HepG2 (cell line): ENCODE measurements at regions not wholly inside any gene's neighbourhood (a gene's known extent, or its start where the extent isn't known, plus 50 kb on each side); places are given as distances from the start of the nearest gene placed in this dataset.

ENCODE experiments used
- ATAC-seq: fragments of 200-7000 bp; cut with Tn5 transposase; 3 replicates; pipeline ENCODE4 v1.9.1; 2020; ENCODE audit warnings: mild to moderate bottlenecking, moderate library complexity
- BruUV-seq: library from RNA; stranded (reverse); fragments of 400-500 nt; replicated peaks from 2 replicates; lab custom pipeline; 2021; lab: Mats Ljungman, UMichigan
- CTCF ChIA-PET: fragments of 300-600 bp; formaldehyde crosslinking; extraction: SDS; loops from one replicate; lab custom pipeline; 2021; ENCODE audit warnings: low total read pairs, inconsistent platforms, low intra/inter-chr PET ratio; lab: Yijun Ruan, JAX
- POLR2A ChIA-PET: fragments of 350-600 bp; sonication (Branson Sonifier 250); formaldehyde crosslinking; loops from one replicate; lab custom pipeline; 2020; ENCODE audit warnings: antibody characterized with exemption, inconsistent platforms; lab: Yijun Ruan, JAX
- DNase-seq: peaks from one replicate; pipeline ENCODE4 v3.0.0-alpha.2; 2015; ENCODE audit warnings: low spot score
- FAIRE-seq: peaks from 3 replicates; lab custom pipeline; 2011; peaks lifted over from hg19 to GRCh38; lab: Jason Lieb, UNC
- H2AFZ ChIP-seq: one replicate; pipeline ENCODE4 v1.6.1; 2011; ENCODE audit warnings: low read length, inconsistent platforms
- H3K27ac ChIP-seq: fragments of 300-600 bp; 3 replicates; pipeline ENCODE4 v1.8.0; 2011; ENCODE audit warnings: mixed run types, mild to moderate bottlenecking, mixed read lengths, low read length, inconsistent platforms; ENCODE audit not compliant: insufficient read depth; ENCODE audit errors: extremely low read length
- H3K27me3 ChIP-seq, 2 experiments: fragments of 200-600 bp in 1 of 2; 2 replicates in 1 of 2; 3 replicates in 1 of 2; pipeline versions ENCODE4 v1.6.0 to v1.8.0; 2011; ENCODE audit warnings: low read length in 2 of 2, mild to moderate bottlenecking in 2 of 2, moderate library complexity in 2 of 2, inconsistent platforms in 1 of 2; ENCODE audit not compliant: insufficient read depth in 2 of 2, control insufficient read depth in 1 of 2
- H3K36me3 ChIP-seq, 2 experiments: fragments of 200-600 bp in 1 of 2; replicated peaks in 1 of 2; 2 replicates in 1 of 2; 3 replicates in 1 of 2; pipeline versions ENCODE4 v1.5.1 to v1.8.0; 2011; ENCODE audit warnings: low read length in 2 of 2, inconsistent platforms in 1 of 2; ENCODE audit not compliant: insufficient read depth in 2 of 2, control insufficient read depth in 1 of 2
- H3K4me1 ChIP-seq: 2 replicates; pipeline ENCODE4 v1.5.1; 2012; ENCODE audit warnings: low read length, inconsistent platforms; ENCODE audit not compliant: insufficient read depth
- H3K4me2 ChIP-seq: 2 replicates; pipeline ENCODE4 v1.6.0; 2011; ENCODE audit warnings: low read depth, low read length, inconsistent platforms
- H3K4me3 ChIP-seq, 3 experiments: fragments of 200-600 bp in 1 of 3; sonication (generic), shearing (Covaris generic) in 1 of 3; replicated peaks in 1 of 3; 2 replicates each; pipeline ENCODE4 v1.5.1; 2011 to 2016; ENCODE audit warnings: low read length in 3 of 3, inconsistent platforms in 2 of 3, low read depth in 2 of 3, mild to moderate bottlenecking in 2 of 3, control low read depth in 1 of 3, mixed read lengths in 1 of 3; ENCODE audit not compliant: insufficient read depth in 1 of 3
- H3K79me2 ChIP-seq: one replicate; pipeline ENCODE4 v1.6.1; 2011; ENCODE audit warnings: low read length, inconsistent platforms; ENCODE audit not compliant: insufficient read depth
- H3K9ac ChIP-seq: 2 replicates; pipeline ENCODE4 v1.6.0; 2011; ENCODE audit warnings: mild to moderate bottlenecking, low read depth, low read length, inconsistent platforms; ENCODE audit not compliant: insufficient read depth
- H3K9me3 ChIP-seq: 2 replicates; pipeline ENCODE4 v1.5.1; 2012; ENCODE audit warnings: mild to moderate bottlenecking, low read length
- H4K20me1 ChIP-seq: 2 replicates; pipeline ENCODE4 v1.6.0; 2011; ENCODE audit warnings: inconsistent platforms, mild to moderate bottlenecking, low read length, moderate library complexity; ENCODE audit not compliant: insufficient read depth
- DMAP1 ChIP-seq: IDR thresholded peaks from 2 replicates; pipeline ENCODE4 v1.6.1; 2016
- PBX2 ChIP-seq: IDR thresholded peaks from 2 replicates; pipeline ENCODE4 v1.6.1; 2016; ENCODE audit warnings: control low read depth
- ZBTB49 ChIP-seq: sonication (generic); formaldehyde crosslinking; IDR thresholded peaks from 2 replicates; pipeline ENCODE4 v1.4.0; 2020; ENCODE audit warnings: missing genetic modification reagents, borderline replicate concordance
- ZSCAN25 ChIP-seq: sonication (generic); formaldehyde crosslinking; IDR thresholded peaks from 2 replicates; pipeline ENCODE4 v1.8.0; 2022; ENCODE audit warnings: mild to moderate bottlenecking, missing genetic modification reagents
- WGBS: methylation state at CpG from one replicate; pipeline ENCODE4 v1.1.6; 2017; ENCODE audit warnings: low lambda C conversion rate; 5-methylcytosine and 5-hydroxymethylcytosine counted together
- in situ Hi-C: cut with HindIII; loops from 2 replicates; pipeline ENCODE4 v1.10.0; 2017; ENCODE audit warnings: low pct_unique_long_range_greater_than_20kb; ENCODE audit not compliant: extremely low pct_ligation_motif_present
- intact Hi-C: fragments of 100-400 bp; cut with micrococcal nuclease; formaldehyde crosslinking; loops from one replicate; pipeline ENCODE4 v1.10.0; 2022; ENCODE audit not compliant: unreplicated experiment

- WGBS: 21% methylated on average over 12 of the region's 14 CpGs
- no peak for ATAC-seq
- peaks cover 3 to 10% of the 10 kb centered on the region in 2 experiments; a peak in 3 of 5 replicates for H3K27me3 ChIP-seq
Observed at GRCh38 chr1:4137621-4138415, 237.7 kb upstream of the C1orf174 start.

More at GRCh38 chr1:4137621-4138415, 237.7 kb upstream of the C1orf174 start:
- no TSS peak for BruUV-seq
- H3K27ac ChIP-seq: no peak overlapping the region
- no peak overlapping the region for H2AFZ ChIP-seq
- DNase-seq (no peak), FAIRE-seq (no peak)
- TF ChIP-seq ZBTB49 (CRISPR knock-in tag) (no peak), PBX2 (CRISPR knock-in tag) (no peak), ZSCAN25 (no peak), DMAP1 (CRISPR knock-in tag) (no peak)
- H3K9ac ChIP-seq: no peak overlapping the region
- no peaks in the 10 kb centered on the region for H3K4me1 ChIP-seq
- no peak overlapping the region for H3K4me3 ChIP-seq
- no peaks in the 10 kb centered on the region for H3K79me2 ChIP-seq
- intact Hi-C loops: no loop called here
- no peaks in the 10 kb centered on the region for H4K20me1 ChIP-seq
- H3K9me3 ChIP-seq: peaks cover 18% of the 10 kb centered on the region
- no peak overlapping the region for H3K4me2 ChIP-seq
- in situ Hi-C loops: no loop called here
- ChIA-PET POLR2A (no interaction called here), CTCF (no interaction called here)
- H3K36me3 ChIP-seq: no peaks in the 10 kb centered on the region
